CD4-positive, alpha-beta T cell (primary cell): ENCODE measurements at regions not wholly inside any gene's neighbourhood (a gene's known extent, or its start where the extent isn't known, plus 50 kb on each side); places are given as distances from the start of the nearest gene placed in this dataset.

ENCODE experiments used
- ATAC-seq: fragments of 200-7000 bp; cut with Tn5 transposase; one replicate; pipeline ENCODE4 v1.10.0; 2022; ENCODE audit warnings: mild to moderate bottlenecking; ENCODE audit not compliant: poor library complexity
- CTCF ChIA-PET: fragments of 350-600 bp; sonication (Branson Sonifier 250); formaldehyde crosslinking; loops from one replicate; lab custom pipeline; 2021; ENCODE audit warnings: antibody characterized with exemption, inconsistent platforms; lab: Charles Lee
- POLR2A ChIA-PET: fragments of 350-600 bp; sonication (Branson Sonifier 250); formaldehyde crosslinking; loops from one replicate; lab custom pipeline; 2021; ENCODE audit warnings: antibody characterized with exemption, inconsistent platforms; lab: Charles Lee
- DNase-seq, 14 experiments: peaks; one replicate each; pipeline ENCODE4 v3.0.0-alpha.2; 2013 to 2020; ENCODE audit warnings: mixed read lengths in 2 of 14
- H3K27ac ChIP-seq, 2 donors: one replicate each; pipeline versions ENCODE4 v1.5.1 to v1.7.0; 2013; ENCODE audit warnings: low read length in 2 of 2, low read depth in 1 of 2, mild to moderate bottlenecking in 1 of 2
- H3K27me3 ChIP-seq, 2 experiments: 1 replicate in 1 of 2; 2 replicates in 1 of 2; pipeline versions ENCODE4 v1.6.1 to v1.7.0; 2013; ENCODE audit warnings: low read length in 2 of 2, control low read depth in 1 of 2, mild to moderate bottlenecking in 1 of 2, moderate library complexity in 1 of 2; ENCODE audit not compliant: insufficient read depth in 2 of 2, control insufficient read depth in 1 of 2
- H3K36me3 ChIP-seq: one replicate; pipeline ENCODE4 v1.6.1; 2013; ENCODE audit warnings: low read length, control low read depth; ENCODE audit not compliant: insufficient read depth
- H3K4me1 ChIP-seq: one replicate; pipeline ENCODE4 v1.6.1; 2013; ENCODE audit warnings: low read length, control low read depth; ENCODE audit not compliant: insufficient read depth
- H3K4me3 ChIP-seq: one replicate; pipeline ENCODE4 v1.5.1; 2013; ENCODE audit warnings: mild to moderate bottlenecking, low read length, moderate library complexity
- H3K9me3 ChIP-seq, 2 experiments: 1 replicate in 1 of 2; 2 replicates in 1 of 2; pipeline versions ENCODE4 v1.6.1 to v1.7.0; 2013; ENCODE audit warnings: low read length in 2 of 2, mild to moderate bottlenecking in 2 of 2, control low read depth in 1 of 2, moderate library complexity in 1 of 2; ENCODE audit not compliant: control insufficient read depth in 1 of 2, insufficient read depth in 1 of 2
- H3K27ac Mint-ChIP-seq: one replicate; pipeline ENCODE4 v1.8.0; 2020; ENCODE audit warnings: mixed read lengths
- H3K27me3 Mint-ChIP-seq: one replicate; pipeline ENCODE4 v1.8.0; 2021; ENCODE audit warnings: mixed read lengths
- H3K36me3 Mint-ChIP-seq: one replicate; pipeline ENCODE4 v1.8.0; 2021; ENCODE audit warnings: low read depth, mixed read lengths
- H3K4me1 Mint-ChIP-seq: one replicate; pipeline ENCODE4 v1.8.0; 2021; ENCODE audit warnings: low read depth, mixed read lengths
- H3K4me3 Mint-ChIP-seq: one replicate; pipeline ENCODE4 v1.8.0; 2020; ENCODE audit warnings: mild to moderate bottlenecking, mixed read lengths
- H3K9me3 Mint-ChIP-seq: one replicate; pipeline ENCODE4 v1.8.0; 2020; ENCODE audit warnings: mixed read lengths
- CTCF ChIP-seq: fragments of 200-600 bp; IDR thresholded peaks from one replicate; pipeline ENCODE4 v1.8.0; 2022; ENCODE audit warnings: antibody characterized with exemption, mild to moderate bottlenecking
- intact Hi-C, 2 experiments: fragments of 100-400 bp; cut with DNase I in 1 of 2; cut with micrococcal nuclease in 1 of 2; formaldehyde crosslinking; loops; one replicate each; pipeline versions ENCODE4 v1.15.1 to v1.9.0; 2023 to 2025; cut with DNase I, micrococcal nuclease

GRCh38 chr1:238318294-238319110 is 427.8 kb upstream of the ZP4 start:
- Histone ChIP-seq H3K4me1 (no peaks in the 10 kb centered on the region), H3K27ac (no peak overlapping the region), H3K9me3 (no peaks in the 10 kb centered on the region), H3K36me3 (no peaks in the 10 kb centered on the region), H3K27me3 (no peaks in the 10 kb centered on the region), H3K4me3 (no peak overlapping the region)
- ChIA-PET CTCF (no interaction called here), POLR2A (no interaction called here)
- Mint-ChIP-seq H3K27me3 (no peaks in the 10 kb centered on the region), H3K4me3 (no peak overlapping the region), H3K36me3 (no peaks in the 10 kb centered on the region), H3K9me3 (peaks cover 8% of the 10 kb centered on the region), H3K27ac (no peak overlapping the region), H3K4me1 (no peaks in the 10 kb centered on the region)
- ATAC-seq (no peak), DNase-seq (no peak)
- no peak for TF ChIP-seq CTCF
- intact Hi-C loops: no loop called here

- H3K36me3 Mint-ChIP-seq: no peaks in the 10 kb centered on the region
- ATAC-seq: no peak
- no peaks in the 10 kb centered on the region for H3K4me1 ChIP-seq
- no peak overlapping the region for H3K27ac ChIP-seq
- no peaks in the 10 kb centered on the region for H3K27me3 ChIP-seq
- no peak overlapping the region for H3K4me3 Mint-ChIP-seq
- ChIA-PET POLR2A (no interaction called here), CTCF (no interaction called here)
- peaks cover 6% of the 10 kb centered on the region for H3K9me3 Mint-ChIP-seq
- TF ChIP-seq CTCF: no peak
- intact Hi-C loops: no loop called here
- no peak for DNase-seq
- no peaks in the 10 kb centered on the region for H3K27me3 Mint-ChIP-seq
- no peak overlapping the region for H3K27ac Mint-ChIP-seq
- no peaks in the 10 kb centered on the region for H3K4me1 Mint-ChIP-seq
- peaks cover 0 to 4% of the 10 kb centered on the region in 2 experiments for H3K9me3 ChIP-seq
- H3K36me3 ChIP-seq: no peaks in the 10 kb centered on the region
- no peak overlapping the region for H3K4me3 ChIP-seq
These were observed 422.2 kb upstream of the ZP4 start for GRCh38 chr1:238312969-238313368.

GRCh38 chr1:238306411-238306810 is 415.7 kb upstream of the ZP4 start:
- Histone ChIP-seq H3K27me3 (no peaks in the 10 kb centered on the region), H3K36me3 (no peaks in the 10 kb centered on the region), H3K4me1 (no peaks in the 10 kb centered on the region), H3K27ac (no peak overlapping the region), H3K4me3 (no peak overlapping the region), H3K9me3 (peaks cover 0 to 5% of the 10 kb centered on the region in 2 experiments)
- Mint-ChIP-seq H3K4me1 (no peaks in the 10 kb centered on the region), H3K4me3 (no peak overlapping the region), H3K36me3 (no peaks in the 10 kb centered on the region), H3K9me3 (peaks cover 10% of the 10 kb centered on the region), H3K27me3 (no peaks in the 10 kb centered on the region), H3K27ac (no peak overlapping the region)
- TF ChIP-seq CTCF: no peak
- CTCF ChIA-PET: no interaction called here
- POLR2A ChIA-PET: no interaction called here
- no peak for DNase-seq
- intact Hi-C loops: no loop called here
- no peak for ATAC-seq
